ENCODE measurements at regions not wholly inside any gene's neighbourhood (a gene's known extent, or its start where the extent isn't known, plus 50 kb on each side); places are given as distances from the start of the nearest gene placed in this dataset.

DNA sequence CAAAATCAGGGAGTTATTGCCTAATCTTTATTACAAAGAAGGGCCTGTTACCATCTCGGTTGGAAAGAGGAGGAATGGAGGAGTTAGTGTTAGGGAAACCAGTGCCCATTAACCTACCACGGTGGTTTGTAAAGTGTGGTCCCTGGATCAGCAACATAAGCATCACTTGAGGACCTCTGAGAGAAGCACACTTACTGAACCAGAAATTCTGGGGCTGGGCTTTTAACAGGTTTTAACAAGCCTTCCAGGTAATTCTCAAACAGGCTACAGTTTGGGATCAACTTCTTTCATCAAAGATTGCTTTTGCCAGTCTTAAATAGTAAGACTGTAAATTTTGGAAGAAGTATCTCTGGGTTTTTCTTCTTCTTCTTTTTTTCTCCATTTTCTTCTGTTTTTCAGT is 329.5 kb upstream of the JAG1 start:
- TF ChIP-seq HMGA2 (CRISPR knock-in tag; IDR thresholded peaks at IDR 0.05) (no peak), KAT7 (CRISPR knock-in tag; IDR thresholded peaks at IDR 0.05; ENCODE audit: borderline replicate concordance) (no peak), ZNF416 (CRISPR knock-in tag; IDR thresholded peaks at IDR 0.05) (no peak), ATF1 (CRISPR knock-in tag; IDR thresholded peaks at IDR 0.05) (no peak), TEAD4 (CRISPR knock-in tag; IDR thresholded peaks at IDR 0.05) (no peak), IRF2 (CRISPR knock-in tag; IDR thresholded peaks at IDR 0.05; ENCODE audit: borderline replicate concordance, low read depth) (no peak)
- TF ChIP-seq, protein P1, sequence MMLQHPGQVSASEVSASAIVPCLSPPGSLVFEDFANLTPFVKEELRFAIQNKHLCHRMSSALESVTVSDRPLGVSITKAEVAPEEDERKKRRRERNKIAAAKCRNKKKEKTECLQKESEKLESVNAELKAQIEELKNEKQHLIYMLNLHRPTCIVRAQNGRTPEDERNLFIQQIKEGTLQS (CRISPR knock-in tag; conservative IDR thresholded peaks at IDR 0.05): no peak
- TF ChIP-seq, protein P2, sequence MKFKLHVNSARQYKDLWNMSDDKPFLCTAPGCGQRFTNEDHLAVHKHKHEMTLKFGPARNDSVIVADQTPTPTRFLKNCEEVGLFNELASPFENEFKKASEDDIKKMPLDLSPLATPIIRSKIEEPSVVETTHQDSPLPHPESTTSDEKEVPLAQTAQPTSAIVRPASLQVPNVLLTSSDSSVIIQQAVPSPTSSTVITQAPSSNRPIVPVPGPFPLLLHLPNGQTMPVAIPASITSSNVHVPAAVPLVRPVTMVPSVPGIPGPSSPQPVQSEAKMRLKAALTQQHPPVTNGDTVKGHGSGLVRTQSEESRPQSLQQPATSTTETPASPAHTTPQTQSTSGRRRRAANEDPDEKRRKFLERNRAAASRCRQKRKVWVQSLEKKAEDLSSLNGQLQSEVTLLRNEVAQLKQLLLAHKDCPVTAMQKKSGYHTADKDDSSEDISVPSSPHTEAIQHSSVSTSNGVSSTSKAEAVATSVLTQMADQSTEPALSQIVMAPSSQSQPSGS (CRISPR knock-in tag; IDR thresholded peaks at IDR 0.05; ENCODE audit: borderline replicate concordance, low read depth): no peak
- TF ChIP-seq, protein P3, sequence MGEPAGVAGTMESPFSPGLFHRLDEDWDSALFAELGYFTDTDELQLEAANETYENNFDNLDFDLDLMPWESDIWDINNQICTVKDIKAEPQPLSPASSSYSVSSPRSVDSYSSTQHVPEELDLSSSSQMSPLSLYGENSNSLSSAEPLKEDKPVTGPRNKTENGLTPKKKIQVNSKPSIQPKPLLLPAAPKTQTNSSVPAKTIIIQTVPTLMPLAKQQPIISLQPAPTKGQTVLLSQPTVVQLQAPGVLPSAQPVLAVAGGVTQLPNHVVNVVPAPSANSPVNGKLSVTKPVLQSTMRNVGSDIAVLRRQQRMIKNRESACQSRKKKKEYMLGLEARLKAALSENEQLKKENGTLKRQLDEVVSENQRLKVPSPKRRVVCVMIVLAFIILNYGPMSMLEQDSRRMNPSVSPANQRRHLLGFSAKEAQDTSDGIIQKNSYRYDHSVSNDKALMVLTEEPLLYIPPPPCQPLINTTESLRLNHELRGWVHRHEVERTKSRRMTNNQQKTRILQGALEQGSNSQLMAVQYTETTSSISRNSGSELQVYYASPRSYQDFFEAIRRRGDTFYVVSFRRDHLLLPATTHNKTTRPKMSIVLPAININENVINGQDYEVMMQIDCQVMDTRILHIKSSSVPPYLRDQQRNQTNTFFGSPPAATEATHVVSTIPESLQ (CRISPR knock-in tag; IDR thresholded peaks at IDR 0.05): no peak
- TF ChIP-seq, protein P4, sequence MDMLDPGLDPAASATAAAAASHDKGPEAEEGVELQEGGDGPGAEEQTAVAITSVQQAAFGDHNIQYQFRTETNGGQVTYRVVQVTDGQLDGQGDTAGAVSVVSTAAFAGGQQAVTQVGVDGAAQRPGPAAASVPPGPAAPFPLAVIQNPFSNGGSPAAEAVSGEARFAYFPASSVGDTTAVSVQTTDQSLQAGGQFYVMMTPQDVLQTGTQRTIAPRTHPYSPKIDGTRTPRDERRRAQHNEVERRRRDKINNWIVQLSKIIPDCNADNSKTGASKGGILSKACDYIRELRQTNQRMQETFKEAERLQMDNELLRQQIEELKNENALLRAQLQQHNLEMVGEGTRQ (CRISPR knock-in tag; IDR thresholded peaks at IDR 0.05): no peak
- TF ChIP-seq, protein P5, sequence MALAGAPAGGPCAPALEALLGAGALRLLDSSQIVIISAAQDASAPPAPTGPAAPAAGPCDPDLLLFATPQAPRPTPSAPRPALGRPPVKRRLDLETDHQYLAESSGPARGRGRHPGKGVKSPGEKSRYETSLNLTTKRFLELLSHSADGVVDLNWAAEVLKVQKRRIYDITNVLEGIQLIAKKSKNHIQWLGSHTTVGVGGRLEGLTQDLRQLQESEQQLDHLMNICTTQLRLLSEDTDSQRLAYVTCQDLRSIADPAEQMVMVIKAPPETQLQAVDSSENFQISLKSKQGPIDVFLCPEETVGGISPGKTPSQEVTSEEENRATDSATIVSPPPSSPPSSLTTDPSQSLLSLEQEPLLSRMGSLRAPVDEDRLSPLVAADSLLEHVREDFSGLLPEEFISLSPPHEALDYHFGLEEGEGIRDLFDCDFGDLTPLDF (CRISPR knock-in tag; IDR thresholded peaks at IDR 0.05): no peak
- TF ChIP-seq, protein P6, sequence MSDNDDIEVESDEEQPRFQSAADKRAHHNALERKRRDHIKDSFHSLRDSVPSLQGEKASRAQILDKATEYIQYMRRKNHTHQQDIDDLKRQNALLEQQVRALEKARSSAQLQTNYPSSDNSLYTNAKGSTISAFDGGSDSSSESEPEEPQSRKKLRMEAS (CRISPR knock-in tag; IDR thresholded peaks at IDR 0.05): no peak
